Caco-2 (cell line): ENCODE measurements at regions not wholly inside any gene's neighbourhood (a gene's known extent, or its start where the extent isn't known, plus 50 kb on each side); places are given as distances from the start of the nearest gene placed in this dataset.

Experiments used
- BruUV-seq: library from RNA; stranded (reverse); fragments of 400-500 nt; replicated peaks from 2 replicates; lab custom pipeline; 2021; lab: Mats Ljungman, UMichigan
- CTCF ChIA-PET: fragments of 300-600 bp; sonication (Branson Sonifier 250); formaldehyde crosslinking; loops from one replicate; lab custom pipeline; 2022; ENCODE audit warnings: antibody characterized with exemption; lab: Charles Lee
- POLR2A ChIA-PET: fragments of 300-600 bp; sonication (Branson Sonifier 250); formaldehyde crosslinking; loops from one replicate; lab custom pipeline; 2022; ENCODE audit warnings: antibody characterized with exemption; lab: Charles Lee
- DNase-seq, 2 experiments: peaks; one replicate each; pipeline versions ENCODE4 v3.0.0 to v3.0.0-alpha.2; 2020 to 2022
- H3K27me3 ChIP-seq: replicated peaks from 2 replicates; pipeline ENCODE4 v1.6.0; 2011; ENCODE audit warnings: low read length; ENCODE audit not compliant: control insufficient read depth, insufficient read depth
- H3K36me3 ChIP-seq: 2 replicates; pipeline ENCODE4 v1.5.1; 2011; ENCODE audit warnings: low read length; ENCODE audit not compliant: control insufficient read depth, insufficient read depth
- H3K4me1 ChIP-seq: fragments of 250-450 bp; sonication (Bioruptor Pico); 2 replicates; pipeline ENCODE4 v1.5.1; 2020; ENCODE audit warnings: mild to moderate bottlenecking
- H3K4me3 ChIP-seq: 2 replicates; pipeline ENCODE4 v1.5.1; 2011; ENCODE audit warnings: low read depth, mild to moderate bottlenecking, control low read depth, low read length
- H3K9me3 ChIP-seq: fragments of 250-450 bp; sonication (Bioruptor Pico); 2 replicates; pipeline ENCODE4 v1.5.1; 2020; ENCODE audit warnings: mild to moderate bottlenecking, moderate library complexity
- H3K27ac Mint-ChIP-seq: one replicate; pipeline ENCODE4 v1.8.0; 2022; ENCODE audit warnings: mixed read lengths; ENCODE audit not compliant: unreplicated experiment
- H3K27me3 Mint-ChIP-seq: one replicate; pipeline ENCODE4 v1.8.0; 2022; ENCODE audit warnings: mixed read lengths; ENCODE audit not compliant: insufficient read depth, unreplicated experiment
- H3K36me3 Mint-ChIP-seq: one replicate; pipeline ENCODE4 v1.8.0; 2022; ENCODE audit warnings: mild to moderate bottlenecking, mixed read lengths; ENCODE audit not compliant: insufficient read depth, unreplicated experiment
- H3K4me1 Mint-ChIP-seq: one replicate; pipeline ENCODE4 v1.8.0; 2022; ENCODE audit warnings: low read depth, mixed read lengths; ENCODE audit not compliant: unreplicated experiment
- H3K4me3 Mint-ChIP-seq: one replicate; pipeline ENCODE4 v1.8.0; 2022; ENCODE audit warnings: mild to moderate bottlenecking, moderate library complexity, mixed read lengths; ENCODE audit not compliant: unreplicated experiment
- H3K9me3 Mint-ChIP-seq: one replicate; pipeline ENCODE4 v1.8.0; 2022; ENCODE audit warnings: mixed read lengths; ENCODE audit not compliant: unreplicated experiment
- intact Hi-C: fragments of 100-400 bp; cut with micrococcal nuclease; formaldehyde crosslinking; loops from one replicate; pipeline ENCODE4 v1.10.0; 2022; ENCODE audit not compliant: unreplicated experiment
- TF ChIP-seq, protein P1 (sequence below), 2 experiments: fragments of 200-600 bp in 1 of 2; IDR thresholded peaks; 1 replicate in 1 of 2; 2 replicates in 1 of 2; pipeline versions ENCODE4 v1.5.1 to v1.8.0; 2011 to 2022; ENCODE audit warnings: antibody characterized with exemption in 1 of 2, control low read depth in 1 of 2, inconsistent platforms in 1 of 2, low read depth in 1 of 2, low read length in 1 of 2, mild to moderate bottlenecking in 1 of 2, moderate library complexity in 1 of 2; ENCODE audit not compliant: insufficient read depth in 1 of 2, severe bottlenecking in 1 of 2, unreplicated experiment in 1 of 2

DNA sequence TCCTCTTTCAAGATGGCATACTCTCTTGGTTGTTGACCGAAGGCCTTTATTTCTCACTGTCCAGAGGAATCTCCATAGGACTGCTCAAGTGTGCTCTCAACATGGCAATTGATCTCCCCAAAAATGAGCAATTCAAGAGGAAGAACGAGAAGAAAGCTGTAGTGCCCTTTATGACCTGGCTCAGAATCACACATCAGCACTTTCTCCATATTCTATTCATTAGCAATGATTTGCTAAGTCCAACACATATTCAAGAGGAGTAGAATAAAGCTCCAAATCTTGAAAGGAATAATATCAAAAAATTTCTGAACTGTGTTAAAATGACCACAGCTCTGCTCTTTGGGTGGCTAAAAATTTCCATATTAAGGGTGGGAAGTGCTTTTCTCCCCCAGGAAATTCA, 151.6 kb upstream of the SYNPR start:
- Histone ChIP-seq H3K36me3 (no peaks in the 10 kb centered on the region), H3K9me3 (no peaks in the 10 kb centered on the region), H3K27me3 (no peaks in the 10 kb centered on the region), H3K4me1 (no peaks in the 10 kb centered on the region), H3K4me3 (no peak overlapping the region)
- ChIA-PET POLR2A (no interaction called here), CTCF (no interaction called here)
- no peak overlapping the region for H3K27ac Mint-ChIP-seq
- no peaks in the 10 kb centered on the region for H3K9me3 Mint-ChIP-seq
- H3K36me3 Mint-ChIP-seq, result no peaks in the 10 kb centered on the region
- peaks cover 4% of the 10 kb centered on the region for H3K27me3 Mint-ChIP-seq
- BruUV-seq, result no TSS peak
- intact Hi-C loops, result no loop called here
- no peak for DNase-seq
- no peak overlapping the region for H3K4me3 Mint-ChIP-seq
- TF ChIP-seq, protein P1, sequence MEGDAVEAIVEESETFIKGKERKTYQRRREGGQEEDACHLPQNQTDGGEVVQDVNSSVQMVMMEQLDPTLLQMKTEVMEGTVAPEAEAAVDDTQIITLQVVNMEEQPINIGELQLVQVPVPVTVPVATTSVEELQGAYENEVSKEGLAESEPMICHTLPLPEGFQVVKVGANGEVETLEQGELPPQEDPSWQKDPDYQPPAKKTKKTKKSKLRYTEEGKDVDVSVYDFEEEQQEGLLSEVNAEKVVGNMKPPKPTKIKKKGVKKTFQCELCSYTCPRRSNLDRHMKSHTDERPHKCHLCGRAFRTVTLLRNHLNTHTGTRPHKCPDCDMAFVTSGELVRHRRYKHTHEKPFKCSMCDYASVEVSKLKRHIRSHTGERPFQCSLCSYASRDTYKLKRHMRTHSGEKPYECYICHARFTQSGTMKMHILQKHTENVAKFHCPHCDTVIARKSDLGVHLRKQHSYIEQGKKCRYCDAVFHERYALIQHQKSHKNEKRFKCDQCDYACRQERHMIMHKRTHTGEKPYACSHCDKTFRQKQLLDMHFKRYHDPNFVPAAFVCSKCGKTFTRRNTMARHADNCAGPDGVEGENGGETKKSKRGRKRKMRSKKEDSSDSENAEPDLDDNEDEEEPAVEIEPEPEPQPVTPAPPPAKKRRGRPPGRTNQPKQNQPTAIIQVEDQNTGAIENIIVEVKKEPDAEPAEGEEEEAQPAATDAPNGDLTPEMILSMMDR (IDR thresholded peaks at IDR 0.05; ENCODE audit: insufficient read depth in 1 of 2, low read depth in 1 of 2, low read length in 1 of 2, severe bottlenecking in 1 of 2, unreplicated experiment in 1 of 2), result no peak
- no peaks in the 10 kb centered on the region for H3K4me1 Mint-ChIP-seq

DNA sequence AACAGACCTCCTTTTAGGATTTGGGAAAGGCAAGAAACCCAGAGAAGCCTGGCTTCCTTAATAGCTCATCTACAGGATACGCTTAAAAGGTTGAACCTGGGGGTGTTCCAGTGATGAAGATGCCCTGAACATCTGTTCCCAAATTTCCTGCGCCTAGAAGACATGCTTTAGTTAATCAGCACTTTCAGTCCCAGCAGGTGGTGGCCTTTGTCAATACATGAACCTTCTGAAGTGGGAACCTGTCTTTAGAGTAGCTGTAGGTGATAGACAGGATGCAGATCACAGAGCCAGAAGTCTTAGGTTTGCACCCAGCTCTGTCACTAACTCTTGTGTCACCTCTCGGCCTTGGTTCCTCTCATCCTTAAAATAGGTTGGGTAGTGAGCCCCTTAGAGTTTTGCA, 149.7 kb upstream of the SYNPR start:
- no peak overlapping the region for H3K4me3 ChIP-seq
- H3K9me3 ChIP-seq, result no peaks in the 10 kb centered on the region
- Mint-ChIP-seq H3K4me1 (no peaks in the 10 kb centered on the region), H3K9me3 (no peaks in the 10 kb centered on the region), H3K27me3 (peaks cover 4% of the 10 kb centered on the region), H3K36me3 (no peaks in the 10 kb centered on the region), H3K4me3 (no peak overlapping the region), H3K27ac (no peak overlapping the region)
- no peaks in the 10 kb centered on the region for H3K4me1 ChIP-seq
- H3K36me3 ChIP-seq, result no peaks in the 10 kb centered on the region
- no peak for DNase-seq
- intact Hi-C loops, result no loop called here
- TF ChIP-seq, protein P1 (IDR thresholded peaks at IDR 0.05; ENCODE audit: insufficient read depth in 1 of 2, low read depth in 1 of 2, low read length in 1 of 2, severe bottlenecking in 1 of 2, unreplicated experiment in 1 of 2), result no peak
- ChIA-PET CTCF (no interaction called here), POLR2A (no interaction called here)
- BruUV-seq, result no TSS peak
- H3K27me3 ChIP-seq, result no peaks in the 10 kb centered on the region

DNA sequence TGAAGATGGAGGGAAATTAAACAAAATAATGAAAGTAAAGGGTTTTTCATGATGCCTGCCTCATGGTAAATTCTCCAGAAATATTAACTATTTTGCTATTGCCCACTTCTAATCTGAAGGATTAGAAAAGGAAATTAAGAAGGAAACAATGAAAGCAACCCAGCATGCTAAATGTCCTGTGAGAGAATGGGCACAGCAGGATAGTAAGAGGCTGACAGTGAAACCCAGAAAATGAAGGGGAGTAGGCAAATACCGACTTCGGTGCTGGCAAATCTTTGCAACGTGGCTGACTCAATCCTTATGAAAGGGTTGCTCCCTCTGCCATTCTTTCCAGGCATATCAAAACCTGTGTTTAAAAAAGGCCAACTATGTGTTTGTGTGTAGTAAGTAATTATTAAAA, 147.5 kb upstream of the SYNPR start:
- TF ChIP-seq, protein P1 (IDR thresholded peaks at IDR 0.05; ENCODE audit: insufficient read depth in 1 of 2, low read depth in 1 of 2, low read length in 1 of 2, severe bottlenecking in 1 of 2, unreplicated experiment in 1 of 2), result no peak
- Histone ChIP-seq H3K9me3 (no peaks in the 10 kb centered on the region), H3K4me3 (no peak overlapping the region), H3K27me3 (no peaks in the 10 kb centered on the region), H3K4me1 (peaks cover 11% of the 10 kb centered on the region), H3K36me3 (no peaks in the 10 kb centered on the region)
- no peaks in the 10 kb centered on the region for H3K9me3 Mint-ChIP-seq
- intact Hi-C loops, result no loop called here
- H3K27me3 Mint-ChIP-seq, result no peaks in the 10 kb centered on the region
- H3K4me3 Mint-ChIP-seq, result no peak overlapping the region
- DNase-seq, result no peak
- CTCF ChIA-PET, result no interaction called here
- no peak overlapping the region for H3K27ac Mint-ChIP-seq
- no peaks in the 10 kb centered on the region for H3K4me1 Mint-ChIP-seq
- no TSS peak for BruUV-seq
- H3K36me3 Mint-ChIP-seq, result no peaks in the 10 kb centered on the region
- POLR2A ChIA-PET, result no interaction called here
